Femur (tissue), 1 donor: ENCODE measurements at regions not wholly inside any gene's neighbourhood (a gene's known extent, or its start where the extent isn't known, plus 50 kb on each side); places are given as distances from the start of the nearest gene placed in this dataset.
"Not testable (repeated sequence)": the region's sequence is repeated elsewhere in the genome, so short reads cannot be mapped to it uniquely, and the experiment has no call there.

ENCODE experiments used
- DNase-seq: peaks from one replicate; pipeline ENCODE4 v3.0.0-alpha.2; 2017

DNA sequence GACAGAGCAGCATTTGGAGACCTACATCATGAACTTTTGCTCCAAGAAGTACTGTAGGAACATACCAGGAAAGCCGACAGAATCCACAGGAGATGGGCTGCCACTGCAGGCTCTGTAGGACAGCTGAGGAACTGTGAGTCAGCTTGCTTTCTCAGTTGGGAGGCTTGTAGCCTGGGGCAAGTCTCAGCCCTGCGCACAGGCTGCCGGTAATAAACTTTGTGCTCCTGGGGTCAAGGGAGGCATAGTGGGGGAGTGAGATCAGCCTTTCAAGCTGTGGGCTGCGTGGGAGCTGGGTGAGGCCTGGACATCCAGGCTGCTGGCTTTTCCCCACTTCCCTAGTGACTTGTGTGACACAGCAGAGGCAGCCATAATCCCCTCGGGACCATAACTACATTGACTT, 718.0 kb upstream of the CDH10 start:
- DNase-seq: no peak

DNA sequence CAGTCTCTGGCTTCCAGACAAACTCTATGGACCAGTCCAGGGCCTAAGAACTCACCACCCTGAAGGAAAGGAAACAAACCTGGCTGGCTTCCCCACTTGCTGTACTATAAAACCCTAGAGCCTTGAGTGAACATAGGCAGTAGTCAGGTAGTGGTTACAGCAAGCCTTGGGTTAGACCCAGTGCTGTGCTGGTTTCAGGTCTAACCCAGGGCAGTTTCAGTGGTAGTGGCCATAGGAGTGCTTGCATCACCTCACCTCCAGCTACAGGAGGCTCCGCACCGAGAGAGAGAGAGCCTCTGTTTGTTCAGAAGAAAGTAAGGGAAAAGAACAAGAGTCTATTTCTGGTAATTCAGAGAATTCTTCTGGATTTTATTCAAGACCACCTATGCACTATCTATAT, 714.1 kb upstream of the CDH10 start:
- DNase-seq: no peak

DNA sequence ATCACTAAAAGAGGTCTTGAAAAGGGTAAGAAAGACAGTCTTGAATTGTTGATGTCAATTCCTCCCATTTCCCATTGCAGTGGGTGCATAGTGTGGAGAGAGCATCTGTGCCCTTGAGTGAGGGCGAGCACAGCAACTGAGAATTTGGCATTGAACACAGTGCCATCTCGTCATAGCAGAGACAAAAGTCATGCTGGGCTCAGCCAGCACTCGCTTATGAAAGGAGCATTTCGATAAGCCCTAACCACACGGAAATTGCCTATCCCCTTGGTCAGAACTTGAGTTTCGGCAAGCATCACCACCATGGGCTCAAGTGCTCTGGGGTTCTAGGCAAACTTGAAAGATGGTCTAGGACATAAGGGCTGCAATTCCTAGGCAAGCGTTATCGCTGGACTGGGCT, 712.8 kb upstream of the CDH10 start:
- DNase-seq: no peak

DNA sequence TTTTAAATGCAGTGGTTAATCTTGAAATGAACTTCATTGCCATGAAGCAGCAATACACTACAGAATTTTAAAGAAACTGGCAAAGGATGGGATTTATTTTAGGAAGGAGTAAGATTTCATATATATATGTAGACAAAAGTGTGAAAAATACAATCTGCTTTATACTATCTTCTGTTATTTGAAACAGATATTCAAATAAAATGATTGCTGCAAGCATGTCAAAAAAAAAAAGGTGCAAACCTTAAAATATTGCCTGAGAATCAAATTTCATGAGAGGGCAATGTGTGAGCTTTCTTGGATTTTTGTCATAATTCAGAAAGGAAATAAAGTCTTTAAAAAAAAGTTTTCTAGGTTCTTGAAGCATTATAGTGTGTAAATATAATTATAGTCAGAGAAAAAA, 705.0 kb upstream of the CDH10 start:
- no peak for DNase-seq

DNA sequence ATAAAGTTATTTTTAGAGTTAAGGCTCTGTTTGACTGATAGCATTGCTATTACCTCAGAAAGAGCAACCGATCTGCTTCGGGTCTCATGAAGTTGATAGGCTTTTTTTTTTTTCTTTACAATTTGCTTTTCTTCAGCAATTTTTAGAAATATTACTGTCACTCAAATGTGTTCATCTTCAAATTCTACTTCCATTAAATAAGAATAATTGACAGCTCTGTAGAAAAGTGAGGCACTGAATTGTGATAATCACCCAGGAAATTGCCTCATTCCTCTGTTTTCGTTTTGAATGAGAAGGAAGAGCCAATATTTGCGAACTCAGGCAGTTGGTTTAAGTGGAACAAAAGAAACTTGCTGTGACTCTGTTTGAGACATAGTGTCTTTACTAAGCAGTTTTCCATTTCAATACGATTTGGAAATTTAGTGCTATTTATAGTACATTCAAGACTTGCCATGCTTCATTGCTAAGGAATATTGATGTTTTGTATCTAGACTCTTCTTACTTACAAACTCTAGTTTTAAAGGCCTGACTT, 700.5 kb upstream of the CDH10 start:
- no peak for DNase-seq

DNA sequence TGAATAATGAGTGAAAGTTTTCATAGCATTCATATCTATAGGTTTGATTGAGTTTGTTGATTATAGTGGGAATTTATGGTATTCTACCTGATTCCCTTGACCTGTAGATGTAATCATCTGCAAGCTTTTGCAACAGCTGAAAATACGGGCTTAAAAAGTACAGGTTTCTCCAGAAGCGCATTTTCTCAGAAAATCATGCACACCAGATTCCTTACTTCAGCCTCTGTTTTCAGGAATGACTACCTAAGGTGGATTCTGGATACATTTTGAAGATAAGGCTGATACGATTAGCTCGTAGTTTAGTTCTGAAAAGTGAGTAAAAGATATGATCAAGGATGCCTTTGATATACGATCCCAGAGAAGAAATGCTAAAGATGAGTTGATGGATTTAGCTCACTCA, 694.8 kb upstream of the CDH10 start:
- DNase-seq: no peak

DNA sequence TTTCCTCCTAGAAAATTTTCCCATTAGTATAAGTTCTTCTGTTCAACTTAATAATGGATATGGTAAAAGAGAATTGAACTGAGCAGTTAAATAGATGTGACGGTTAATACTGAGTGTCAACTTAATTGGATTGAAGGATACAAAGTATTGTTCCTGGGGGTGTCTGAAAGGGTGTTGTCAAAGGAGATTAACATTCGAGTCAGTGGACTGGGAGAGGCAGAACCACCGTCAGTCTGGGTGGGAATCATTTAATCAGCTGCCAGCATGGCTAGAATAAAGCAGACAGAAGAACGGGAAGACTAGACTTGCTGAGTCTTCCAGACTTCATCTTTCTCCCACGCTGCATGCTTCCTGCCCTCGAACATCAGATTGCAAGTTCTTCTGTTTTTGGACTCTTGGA, 689.6 kb upstream of the CDH10 start:
- DNase-seq: no peak

DNA sequence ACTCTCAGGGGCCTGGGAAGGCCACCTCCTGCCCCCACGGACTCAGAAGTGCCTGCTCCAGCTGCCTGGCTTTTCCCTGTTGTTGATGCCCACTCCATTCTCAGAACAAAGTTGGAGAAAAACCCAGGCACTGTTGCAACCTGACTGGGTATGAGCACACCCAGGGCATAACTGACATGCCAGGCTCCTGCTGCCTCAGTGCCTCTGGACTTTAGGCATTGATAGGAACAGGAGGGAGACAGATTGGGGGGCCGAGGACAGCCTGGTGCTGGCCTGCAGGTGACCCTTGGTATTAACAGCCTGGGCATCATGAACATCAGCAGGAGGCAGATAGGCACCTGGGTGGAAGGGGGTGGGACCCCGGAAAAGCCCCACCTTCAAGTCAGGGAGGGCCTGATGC, 685.9 kb upstream of the CDH10 start:
- DNase-seq: no peak

DNA sequence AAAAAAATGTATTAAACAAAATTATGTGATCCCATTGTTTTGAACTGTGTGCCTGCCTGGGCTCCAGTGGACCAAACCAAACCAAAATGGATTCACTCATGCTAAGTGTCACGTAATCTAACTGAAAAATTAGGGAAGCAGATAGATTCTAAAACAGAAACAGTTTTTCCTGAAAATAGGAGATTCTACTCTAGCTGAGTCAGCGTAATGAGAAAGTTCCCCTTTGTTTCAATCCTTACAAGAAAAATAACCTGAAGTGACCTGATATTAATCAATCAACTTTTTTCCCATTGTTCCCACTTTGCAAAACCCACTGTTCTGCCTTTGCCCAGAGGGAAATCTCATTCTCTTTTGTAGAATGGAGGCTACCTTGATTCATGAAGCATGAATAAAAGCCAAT, 682.4 kb upstream of the CDH10 start:
- no peak for DNase-seq

DNA sequence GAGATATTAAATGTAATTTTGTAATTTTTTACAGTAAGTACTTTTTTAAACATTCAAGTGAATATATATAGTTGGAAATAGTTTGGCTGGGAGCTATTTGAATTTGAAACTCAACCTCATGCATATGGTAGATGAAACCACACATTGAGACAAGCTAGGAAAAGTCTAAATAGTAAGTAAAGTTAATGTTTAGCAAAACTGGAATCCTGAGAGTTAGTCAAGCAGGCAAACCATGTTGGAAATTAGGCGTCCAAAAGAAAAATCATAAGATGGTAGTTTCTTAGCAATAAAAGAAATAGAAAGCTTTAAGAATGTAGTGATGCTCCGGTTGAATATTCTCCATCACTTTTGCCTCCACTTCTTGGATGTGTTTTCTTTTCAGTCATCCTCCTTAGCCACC, 657.1 kb upstream of the CDH10 start:
- DNase-seq: no peak

DNA sequence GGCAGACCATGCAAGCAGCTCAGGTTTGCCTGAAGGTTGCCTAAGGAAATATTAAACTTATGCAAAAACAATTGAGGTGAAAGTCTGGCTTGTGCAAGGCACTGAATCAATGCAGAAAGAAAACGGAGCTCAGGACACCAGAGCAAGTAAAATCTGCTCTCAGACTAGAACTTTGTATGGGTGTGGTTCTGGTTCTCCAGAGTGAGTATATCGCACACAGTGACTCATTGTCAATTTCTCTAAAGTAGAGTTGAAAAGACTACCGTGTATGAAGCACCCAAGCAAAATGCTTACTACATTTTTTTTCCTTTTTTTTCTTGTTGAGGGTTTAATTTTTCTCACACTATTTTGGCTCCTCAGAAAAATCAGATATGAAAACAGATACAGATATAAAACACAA, 650.3 kb upstream of the CDH10 start:
- no peak for DNase-seq

DNA sequence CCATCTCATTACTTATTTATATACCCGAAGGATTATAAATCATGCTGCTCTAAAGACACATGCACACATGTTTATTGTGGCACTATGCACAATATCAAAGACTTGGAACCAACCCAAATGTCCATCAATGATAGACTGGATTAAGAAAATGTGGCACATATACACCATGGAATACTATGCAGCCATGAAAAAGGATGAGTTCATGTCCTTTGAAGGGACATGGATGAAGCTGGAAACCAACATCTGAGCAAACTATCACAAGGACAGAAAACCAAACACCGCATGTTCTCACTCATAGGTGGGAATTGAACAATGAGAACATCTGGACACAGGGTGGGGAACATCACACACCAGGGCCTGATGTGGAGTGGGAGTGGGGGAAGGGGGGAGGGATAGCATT, 645.0 kb upstream of the CDH10 start:
- not testable (repeated sequence) for DNase-seq

DNA sequence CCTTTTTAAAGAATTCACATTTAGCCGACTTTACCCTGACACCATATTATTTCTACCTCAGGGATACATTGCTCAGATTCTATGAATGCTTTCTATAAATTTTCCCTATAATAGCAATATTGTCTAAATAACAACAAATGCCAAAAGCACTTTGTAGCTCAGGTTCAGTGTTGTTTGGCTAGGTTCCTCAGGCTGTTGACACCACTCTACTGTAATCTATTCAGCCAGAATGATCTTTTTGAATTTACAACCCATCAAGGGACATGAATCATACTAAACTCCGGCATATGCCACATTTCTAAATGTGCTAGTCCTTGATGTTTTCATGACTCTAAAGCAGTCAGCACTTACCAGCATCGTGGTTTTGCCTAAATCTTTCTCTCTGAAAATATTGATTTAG, 641.5 kb upstream of the CDH10 start:
- DNase-seq: no peak

DNA sequence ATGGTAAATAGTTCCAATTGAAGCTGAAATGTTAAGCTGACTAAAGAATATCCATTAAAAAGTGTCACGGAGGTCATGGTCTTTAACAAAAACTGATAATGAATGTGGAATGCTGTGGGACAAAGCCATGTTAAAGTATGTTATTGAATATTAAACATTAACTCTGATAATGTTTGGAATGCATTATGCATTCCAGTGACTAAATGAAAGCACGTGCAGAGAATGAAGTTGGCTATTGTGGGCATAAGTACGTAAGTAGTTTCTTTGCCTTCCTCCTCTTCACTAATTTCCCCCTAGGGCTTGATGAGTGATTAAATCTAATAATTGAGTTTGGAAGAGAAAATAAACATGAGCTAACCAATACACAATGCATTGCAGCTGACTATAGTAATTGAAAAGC, 640.4 kb upstream of the CDH10 start:
- DNase-seq: no peak

DNA sequence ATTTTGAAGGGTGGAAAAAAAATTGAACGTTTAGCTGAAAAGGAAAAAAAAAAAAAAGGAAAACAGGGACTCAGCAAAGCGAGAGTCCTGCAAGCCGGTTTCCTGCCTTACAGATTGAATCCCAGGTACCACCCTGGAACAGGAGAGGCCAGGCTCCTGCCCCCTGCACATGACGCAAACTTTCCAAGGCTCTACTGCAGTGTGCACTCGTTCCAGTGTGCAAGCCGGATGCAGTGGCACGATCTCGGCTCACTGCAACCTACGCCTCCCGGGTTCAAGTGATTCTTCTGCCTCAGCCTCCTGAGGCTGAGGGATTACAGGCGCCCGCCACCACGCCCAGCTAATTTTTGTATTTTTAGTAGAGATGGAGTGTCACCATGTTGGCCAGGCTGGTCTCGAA, 618.7 kb upstream of the CDH10 start:
- DNase-seq: not testable (repeated sequence)

DNA sequence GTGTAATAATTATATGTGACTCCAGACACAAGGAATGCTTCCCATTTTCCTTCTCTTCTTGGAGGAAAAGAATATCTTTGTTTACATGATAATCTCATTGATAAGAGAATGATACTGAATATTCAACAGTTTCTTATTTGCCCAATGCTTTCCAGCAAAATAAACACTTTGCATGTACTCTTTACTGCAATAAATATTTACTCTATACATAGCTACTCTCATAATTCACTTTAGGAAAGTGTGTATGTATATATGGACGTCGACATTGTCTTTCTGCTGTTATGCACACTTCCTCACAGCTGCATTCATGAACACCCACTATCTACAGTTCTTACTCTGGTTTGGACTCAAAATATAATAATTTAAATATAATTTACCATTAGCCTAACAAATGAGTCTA, 617.4 kb upstream of the CDH10 start:
- DNase-seq: no peak

DNA sequence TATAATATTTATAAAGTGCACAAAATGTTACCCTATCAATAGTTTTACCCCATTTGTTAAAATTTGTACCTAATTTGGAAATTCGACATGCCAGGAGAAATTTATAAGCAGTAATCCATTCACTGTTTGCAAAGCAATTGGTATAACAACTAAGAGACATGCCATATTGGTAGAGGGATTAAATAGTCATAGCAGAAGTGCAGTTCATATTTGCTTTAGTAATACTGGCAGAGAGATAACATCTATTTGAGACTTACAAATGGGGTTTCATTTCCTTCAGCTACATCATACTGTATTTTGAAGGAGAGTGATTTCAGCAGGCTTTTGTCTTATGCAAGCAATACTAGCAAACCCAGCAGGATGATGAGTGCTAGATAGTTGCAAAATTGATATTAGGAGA, 610.4 kb upstream of the CDH10 start:
- DNase-seq: no peak

DNA sequence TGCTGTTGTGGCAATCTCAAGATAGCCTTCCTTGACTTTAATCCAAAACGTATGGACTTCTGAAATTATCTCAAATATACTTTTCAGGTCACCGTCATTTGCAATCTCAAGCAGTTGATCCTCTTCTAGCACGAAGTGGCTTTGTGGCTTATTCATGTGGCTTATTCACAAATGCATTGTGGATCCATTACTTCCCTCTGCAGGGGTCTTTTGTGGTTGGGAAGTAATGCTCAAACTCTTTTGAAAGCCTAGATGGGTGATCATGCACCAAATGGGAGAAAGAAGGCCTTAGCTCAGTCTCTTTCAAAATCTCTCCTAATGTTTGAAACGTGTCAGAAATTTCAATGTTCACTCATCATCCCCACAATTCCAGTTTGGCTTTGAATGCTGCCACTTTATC, 597.2 kb upstream of the CDH10 start:
- DNase-seq: no peak

DNA sequence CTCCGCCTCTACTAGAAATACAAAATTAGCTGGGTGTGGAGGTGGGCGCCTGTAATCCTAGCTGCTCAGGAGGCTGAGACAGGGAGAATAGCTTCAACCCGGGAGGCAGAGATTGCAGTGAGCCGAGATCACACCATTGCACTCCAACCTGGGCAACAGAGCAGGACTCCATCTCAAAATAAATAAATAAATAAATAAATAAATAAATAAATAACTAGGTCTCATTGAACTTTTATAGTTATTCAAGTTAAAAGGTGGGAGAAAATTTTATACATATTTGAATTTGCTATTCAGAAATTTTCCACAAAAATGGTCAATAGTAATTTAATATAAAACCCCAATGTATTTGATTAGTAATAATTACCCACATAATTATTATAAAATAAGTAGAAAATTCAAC, 593.9 kb upstream of the CDH10 start:
- DNase-seq: not testable (repeated sequence)

DNA sequence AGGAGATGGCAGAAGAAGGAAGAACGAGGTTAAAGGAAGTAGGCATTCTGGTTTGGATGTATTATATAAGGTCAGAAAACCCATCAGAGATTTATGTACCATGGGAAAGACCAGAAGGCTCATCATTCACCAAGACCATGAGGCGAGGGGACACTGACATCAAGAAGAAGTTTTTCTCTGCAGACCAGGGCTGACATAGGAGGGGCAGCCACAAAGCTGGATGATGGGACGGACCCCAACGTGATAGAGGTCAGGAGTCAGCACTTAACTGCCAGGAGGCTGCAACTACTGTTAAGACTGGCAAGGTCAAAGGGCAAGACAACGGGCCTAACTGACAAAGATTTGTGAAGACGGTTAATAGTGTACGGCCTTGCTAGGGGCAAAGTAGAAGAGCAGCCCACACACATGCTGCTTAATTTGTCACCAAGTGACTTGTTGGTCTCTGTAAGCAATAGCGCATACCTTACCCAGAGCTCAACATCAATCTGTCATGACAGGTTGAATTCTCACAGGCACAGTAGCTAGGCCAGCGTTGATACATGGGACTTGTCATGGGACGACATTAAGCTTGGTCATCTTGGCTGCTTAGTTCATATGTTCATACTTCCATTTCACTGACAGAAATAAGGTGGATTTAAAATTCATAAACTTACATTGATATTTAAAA, 579.7 kb upstream of the CDH10 start:
- DNase-seq: no peak

DNA sequence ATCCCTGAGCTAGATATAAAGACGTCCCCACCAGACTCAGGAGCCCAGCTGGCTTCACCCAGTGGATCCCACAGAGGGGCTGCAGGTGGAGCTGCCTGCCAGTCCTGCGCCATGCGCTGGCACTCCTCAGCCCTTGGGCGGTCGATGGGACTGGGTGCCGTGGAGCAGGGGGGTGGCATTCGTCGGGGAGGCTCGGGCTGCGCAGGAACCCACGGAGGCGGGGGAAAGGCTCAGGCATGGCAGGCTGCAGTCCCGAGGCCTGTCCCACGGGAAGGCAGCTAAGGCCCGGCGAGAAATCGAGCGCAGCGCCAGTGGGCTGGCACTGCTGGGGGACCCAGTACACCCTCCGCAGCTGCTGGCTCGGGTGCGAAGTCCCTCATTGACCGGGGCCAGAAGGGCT, 555.1 kb upstream of the CDH10 start:
- DNase-seq: not testable (repeated sequence)

DNA sequence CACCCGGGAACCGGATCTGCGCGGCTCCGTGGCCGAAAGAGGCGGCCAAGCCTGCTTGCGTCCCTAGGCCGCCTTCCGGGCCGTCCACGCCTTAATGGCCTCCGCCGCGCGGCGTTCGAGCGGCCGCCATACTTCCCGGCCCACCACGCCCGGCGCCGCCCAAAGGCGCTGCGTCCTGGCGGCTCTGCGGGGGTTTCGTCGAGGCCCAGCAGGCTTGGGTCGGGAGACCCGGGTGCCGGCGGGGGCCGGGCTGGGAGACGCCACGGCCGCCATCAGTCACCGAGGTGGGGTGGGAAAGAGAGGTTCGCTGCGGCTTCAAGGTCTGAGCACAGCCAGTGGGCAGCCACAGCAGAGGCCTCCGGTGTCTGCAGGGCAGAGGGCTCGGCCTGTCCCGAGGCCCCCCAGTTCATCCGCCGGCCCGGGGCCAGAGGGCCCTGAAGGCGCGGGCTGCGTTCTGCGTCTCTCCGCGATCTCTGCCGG, 545.8 kb upstream of the CDH10 start:
- DNase-seq: no peak

DNA sequence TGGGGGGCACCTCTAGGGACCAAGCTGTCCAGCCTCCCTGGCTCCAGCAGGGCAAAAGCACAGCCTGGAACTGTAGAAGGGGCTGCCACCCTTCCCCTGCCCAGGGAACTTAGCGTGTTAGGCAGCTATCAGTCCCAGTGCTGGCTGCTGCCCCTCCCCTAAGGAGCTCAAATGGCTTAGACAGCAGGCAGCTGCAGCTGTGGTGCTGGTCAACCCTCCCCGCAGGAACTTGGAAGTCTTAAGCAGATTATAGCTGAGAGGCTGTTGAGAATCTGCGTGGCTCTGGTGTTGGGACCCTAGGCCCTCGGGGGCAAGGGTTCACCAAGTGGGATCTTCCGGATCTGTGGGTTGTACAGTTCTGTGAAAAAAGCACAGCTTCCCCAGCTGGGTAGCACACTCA, 536.5 kb upstream of the CDH10 start:
- no peak for DNase-seq

DNA sequence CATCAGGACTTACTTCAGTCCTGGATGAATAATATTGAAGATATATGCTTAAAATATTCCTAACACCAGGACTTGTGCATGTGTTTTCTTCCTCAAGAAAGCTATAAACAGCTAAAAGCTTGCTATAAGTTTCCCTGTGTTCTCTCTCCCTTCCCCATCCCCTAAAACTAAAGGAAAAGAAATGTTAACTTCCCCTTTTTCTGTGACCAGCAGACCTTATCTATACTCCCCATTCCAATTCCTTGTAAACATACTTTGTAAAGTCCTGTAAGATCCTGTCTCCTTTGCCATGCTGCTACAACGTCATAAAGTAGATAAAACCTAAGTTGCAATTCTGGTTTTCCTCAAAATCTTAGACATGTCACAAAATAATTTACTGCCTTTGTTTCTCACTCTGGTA, 517.8 kb upstream of the CDH10 start:
- DNase-seq: not testable (repeated sequence)

DNA sequence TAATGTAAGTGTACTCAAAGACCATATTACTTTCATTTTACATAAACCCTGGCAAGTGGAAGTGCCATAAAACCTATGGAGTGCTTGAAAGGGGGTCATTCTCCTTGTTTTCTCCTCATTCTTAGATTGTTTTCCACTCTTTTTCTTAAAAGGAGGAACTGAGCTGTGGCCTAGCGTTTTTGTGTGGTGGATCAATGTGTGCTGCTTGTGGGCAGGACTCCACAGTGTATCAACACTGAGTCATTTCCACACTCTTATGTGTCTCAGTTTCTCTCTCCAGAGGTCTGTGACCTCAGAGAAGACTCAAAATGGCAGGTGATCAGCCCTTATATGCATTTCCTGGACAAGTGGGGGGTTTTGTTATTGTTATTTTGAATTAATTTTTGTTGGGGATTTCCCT, 516.1 kb upstream of the CDH10 start:
- DNase-seq: no peak
